ENCODE measurements at regions not wholly inside any gene's neighbourhood (a gene's known extent, or its start where the extent isn't known, plus 50 kb on each side); places are given as distances from the start of the nearest gene placed in this dataset.

DNA sequence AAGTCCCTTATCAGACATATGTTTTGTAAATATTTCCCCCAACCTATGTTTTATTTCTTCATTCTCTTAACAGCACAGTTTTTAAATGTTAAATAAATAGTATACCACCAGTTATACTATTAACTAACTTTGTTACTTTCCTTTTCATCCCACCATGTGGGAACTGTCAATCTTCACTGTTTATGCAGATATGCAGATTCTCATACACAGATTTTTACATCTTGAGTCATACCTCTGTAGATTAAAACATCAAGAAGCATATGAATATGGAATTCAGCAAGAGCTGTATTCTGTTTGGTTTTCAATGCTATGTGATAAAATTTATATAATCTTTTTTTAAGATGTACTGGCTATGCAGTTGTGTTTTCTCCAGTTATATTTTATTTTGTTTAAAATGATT lies 566.3 kb downstream of the LIG4 start:
- Histone ChIP-seq H3K27ac (ENCODE audit: extremely low read depth, low read depth, low read length) (no peak overlapping the region), H3K36me3 (ENCODE audit: control insufficient read depth in 2 of 2, insufficient read depth in 1 of 2, low read length in 2 of 2) (no peaks in the 10 kb centered on the region), H3K9me3 (ENCODE audit: control insufficient read depth, insufficient read depth, low read depth, low read length) (no peaks in the 10 kb centered on the region), H3K4me3 (ENCODE audit: low read depth, low read length) (no peak overlapping the region), H3K4me1 (ENCODE audit: control insufficient read depth, insufficient read depth, low read length) (no peaks in the 10 kb centered on the region)
- no peak for TF ChIP-seq WT1 (tag by site-specific recombination; IDR thresholded peaks at IDR 0.05)
- no peak for TF ChIP-seq KLF9 (tag by site-specific recombination; IDR thresholded peaks at IDR 0.05; ENCODE audit: low read depth)
- TF ChIP-seq ZNF791 (tag by site-specific recombination; IDR thresholded peaks at IDR 0.05), result no peak
- TF ChIP-seq, protein P1, sequence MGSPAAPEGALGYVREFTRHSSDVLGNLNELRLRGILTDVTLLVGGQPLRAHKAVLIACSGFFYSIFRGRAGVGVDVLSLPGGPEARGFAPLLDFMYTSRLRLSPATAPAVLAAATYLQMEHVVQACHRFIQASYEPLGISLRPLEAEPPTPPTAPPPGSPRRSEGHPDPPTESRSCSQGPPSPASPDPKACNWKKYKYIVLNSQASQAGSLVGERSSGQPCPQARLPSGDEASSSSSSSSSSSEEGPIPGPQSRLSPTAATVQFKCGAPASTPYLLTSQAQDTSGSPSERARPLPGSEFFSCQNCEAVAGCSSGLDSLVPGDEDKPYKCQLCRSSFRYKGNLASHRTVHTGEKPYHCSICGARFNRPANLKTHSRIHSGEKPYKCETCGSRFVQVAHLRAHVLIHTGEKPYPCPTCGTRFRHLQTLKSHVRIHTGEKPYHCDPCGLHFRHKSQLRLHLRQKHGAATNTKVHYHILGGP (tag by site-specific recombination; IDR thresholded peaks at IDR 0.05), result no peak
- no peak for TF ChIP-seq MZF1 (tag by site-specific recombination; IDR thresholded peaks at IDR 0.05; ENCODE audit: borderline replicate concordance)
- TF ChIP-seq ZNF157 (tag by site-specific recombination; IDR thresholded peaks at IDR 0.05), result no peak
- TF ChIP-seq, protein P2, sequence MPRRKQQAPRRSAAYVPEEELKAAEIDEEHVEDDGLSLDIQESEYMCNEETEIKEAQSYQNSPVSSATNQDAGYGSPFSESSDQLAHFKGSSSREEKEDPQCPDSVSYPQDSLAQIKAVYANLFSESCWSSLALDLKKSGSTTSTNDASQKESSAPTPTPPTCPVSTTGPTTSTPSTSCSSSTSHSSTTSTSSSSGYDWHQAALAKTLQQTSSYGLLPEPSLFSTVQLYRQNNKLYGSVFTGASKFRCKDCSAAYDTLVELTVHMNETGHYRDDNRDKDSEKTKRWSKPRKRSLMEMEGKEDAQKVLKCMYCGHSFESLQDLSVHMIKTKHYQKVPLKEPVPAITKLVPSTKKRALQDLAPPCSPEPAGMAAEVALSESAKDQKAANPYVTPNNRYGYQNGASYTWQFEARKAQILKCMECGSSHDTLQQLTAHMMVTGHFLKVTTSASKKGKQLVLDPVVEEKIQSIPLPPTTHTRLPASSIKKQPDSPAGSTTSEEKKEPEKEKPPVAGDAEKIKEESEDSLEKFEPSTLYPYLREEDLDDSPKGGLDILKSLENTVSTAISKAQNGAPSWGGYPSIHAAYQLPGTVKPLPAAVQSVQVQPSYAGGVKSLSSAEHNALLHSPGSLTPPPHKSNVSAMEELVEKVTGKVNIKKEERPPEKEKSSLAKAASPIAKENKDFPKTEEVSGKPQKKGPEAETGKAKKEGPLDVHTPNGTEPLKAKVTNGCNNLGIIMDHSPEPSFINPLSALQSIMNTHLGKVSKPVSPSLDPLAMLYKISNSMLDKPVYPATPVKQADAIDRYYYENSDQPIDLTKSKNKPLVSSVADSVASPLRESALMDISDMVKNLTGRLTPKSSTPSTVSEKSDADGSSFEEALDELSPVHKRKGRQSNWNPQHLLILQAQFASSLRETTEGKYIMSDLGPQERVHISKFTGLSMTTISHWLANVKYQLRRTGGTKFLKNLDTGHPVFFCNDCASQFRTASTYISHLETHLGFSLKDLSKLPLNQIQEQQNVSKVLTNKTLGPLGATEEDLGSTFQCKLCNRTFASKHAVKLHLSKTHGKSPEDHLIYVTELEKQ (tag by site-specific recombination; IDR thresholded peaks at IDR 0.05; ENCODE audit: borderline replicate concordance), result no peak
- TF ChIP-seq, protein P3, sequence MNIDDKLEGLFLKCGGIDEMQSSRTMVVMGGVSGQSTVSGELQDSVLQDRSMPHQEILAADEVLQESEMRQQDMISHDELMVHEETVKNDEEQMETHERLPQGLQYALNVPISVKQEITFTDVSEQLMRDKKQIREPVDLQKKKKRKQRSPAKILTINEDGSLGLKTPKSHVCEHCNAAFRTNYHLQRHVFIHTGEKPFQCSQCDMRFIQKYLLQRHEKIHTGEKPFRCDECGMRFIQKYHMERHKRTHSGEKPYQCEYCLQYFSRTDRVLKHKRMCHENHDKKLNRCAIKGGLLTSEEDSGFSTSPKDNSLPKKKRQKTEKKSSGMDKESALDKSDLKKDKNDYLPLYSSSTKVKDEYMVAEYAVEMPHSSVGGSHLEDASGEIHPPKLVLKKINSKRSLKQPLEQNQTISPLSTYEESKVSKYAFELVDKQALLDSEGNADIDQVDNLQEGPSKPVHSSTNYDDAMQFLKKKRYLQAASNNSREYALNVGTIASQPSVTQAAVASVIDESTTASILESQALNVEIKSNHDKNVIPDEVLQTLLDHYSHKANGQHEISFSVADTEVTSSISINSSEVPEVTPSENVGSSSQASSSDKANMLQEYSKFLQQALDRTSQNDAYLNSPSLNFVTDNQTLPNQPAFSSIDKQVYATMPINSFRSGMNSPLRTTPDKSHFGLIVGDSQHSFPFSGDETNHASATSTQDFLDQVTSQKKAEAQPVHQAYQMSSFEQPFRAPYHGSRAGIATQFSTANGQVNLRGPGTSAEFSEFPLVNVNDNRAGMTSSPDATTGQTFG (tag by site-specific recombination; IDR thresholded peaks at IDR 0.05; ENCODE audit: borderline replicate concordance), result no peak
- no peak for TF ChIP-seq ZBTB20 (tag by site-specific recombination; IDR thresholded peaks at IDR 0.05)
- TF ChIP-seq ZNF571 (tag by site-specific recombination; IDR thresholded peaks at IDR 0.05), result no peak
- no peak for TF ChIP-seq ZNF664 (tag by site-specific recombination; IDR thresholded peaks at IDR 0.05)
- no peak for TF ChIP-seq MEIS1 (CRISPR knock-in tag; IDR thresholded peaks at IDR 0.05; ENCODE audit: borderline replicate concordance)
- TF ChIP-seq ZNF274 (IDR thresholded peaks at IDR 0.05; ENCODE audit: low read length), result no peak
- no peak for TF ChIP-seq ZNF274 (tag by site-specific recombination; IDR thresholded peaks at IDR 0.05; ENCODE audit: borderline replicate concordance)
- TF ChIP-seq ZNF391 (tag by site-specific recombination; IDR thresholded peaks at IDR 0.05; ENCODE audit: borderline replicate concordance, low read depth), result no peak
- TF ChIP-seq ZBTB1 (tag by site-specific recombination; IDR thresholded peaks at IDR 0.05), result no peak
- TF ChIP-seq, protein P4, sequence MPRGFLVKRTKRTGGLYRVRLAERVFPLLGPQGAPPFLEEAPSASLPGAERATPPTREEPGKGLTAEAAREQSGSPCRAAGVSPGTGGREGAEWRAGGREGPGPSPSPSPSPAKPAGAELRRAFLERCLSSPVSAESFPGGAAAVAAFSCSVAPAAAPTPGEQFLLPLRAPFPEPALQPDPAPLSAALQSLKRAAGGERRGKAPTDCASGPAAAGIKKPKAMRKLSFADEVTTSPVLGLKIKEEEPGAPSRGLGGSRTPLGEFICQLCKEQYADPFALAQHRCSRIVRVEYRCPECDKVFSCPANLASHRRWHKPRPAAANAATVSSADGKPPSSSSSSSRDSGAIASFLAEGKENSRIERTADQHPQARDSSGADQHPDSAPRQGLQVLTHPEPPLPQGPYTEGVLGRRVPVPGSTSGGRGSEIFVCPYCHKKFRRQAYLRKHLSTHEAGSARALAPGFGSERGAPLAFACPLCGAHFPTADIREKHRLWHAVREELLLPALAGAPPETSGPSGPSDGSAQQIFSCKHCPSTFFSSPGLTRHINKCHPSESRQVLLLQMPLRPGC (tag by site-specific recombination; IDR thresholded peaks at IDR 0.05), result no peak
- no peak for TF ChIP-seq ZNF707 (tag by site-specific recombination; IDR thresholded peaks at IDR 0.05)
- no peak for TF ChIP-seq SP3 (tag by site-specific recombination; IDR thresholded peaks at IDR 0.05)
- no peak for TF ChIP-seq ZNF48 (tag by site-specific recombination; IDR thresholded peaks at IDR 0.05)
- TF ChIP-seq RBAK (tag by site-specific recombination; IDR thresholded peaks at IDR 0.05), result no peak
- CTCF ChIA-PET, result interaction anchor here (0.5 to 2.4 kb wide), 8 partner anchors 9 to 507 kb away, joined by 3 to 24 read pairs (median 4); no protein-coding TSS in a partner anchor
- POLR2A ChIA-PET, result no interaction called here
